A549 (cell line): ENCODE measurements at regions not wholly inside any gene's neighbourhood (a gene's known extent, or its start where the extent isn't known, plus 50 kb on each side); places are given as distances from the start of the nearest gene placed in this dataset.

Source experiments
- ATAC-seq, 2 experiments: fragments of 200-7000 bp in 1 of 2; fragments of >200 bp in 1 of 2; cut with Nextera tagmentation in 1 of 2; cut with Tn5 transposase in 1 of 2; 3 replicates each; pipeline versions ENCODE4 v1.8.0 to v1.9.1; 2018 to 2020; ENCODE audit warnings: mild to moderate bottlenecking in 1 of 2, moderate library complexity in 1 of 2
- CTCF ChIA-PET: fragments of 300-600 bp; sonication (Branson Sonifier 250); formaldehyde crosslinking; extraction: SDS; loops from one replicate; lab custom pipeline; 2021; ENCODE audit warnings: antibody characterized with exemption, inconsistent platforms; lab: Yijun Ruan, JAX
- POLR2A ChIA-PET: fragments of 350-600 bp; formaldehyde crosslinking; extraction: SDS; loops from one replicate; lab custom pipeline; 2021; ENCODE audit warnings: antibody characterized with exemption, inconsistent platforms; lab: Yijun Ruan, JAX
- DNase-seq, 2 experiments: peaks; one replicate each; pipeline versions ENCODE4 v3.0.0 to v3.0.0-alpha.2; 2011 to 2016; ENCODE audit warnings: low read depth in 1 of 2, low spot score in 1 of 2
- FAIRE-seq: peaks from 2 replicates; lab custom pipeline; 2011; peaks lifted over from hg19 to GRCh38; lab: Jason Lieb, UNC
- H3K27ac ChIP-seq, 2 experiments: fragments of >200 bp; sonication (Bioruptor Twin); formaldehyde crosslinking; 3 replicates each; pipeline ENCODE4 v1.5.1; 2016 to 2017
- H3K4me1 ChIP-seq: fragments of >200 bp; sonication (Bioruptor Twin); formaldehyde crosslinking; 3 replicates; pipeline ENCODE4 v1.6.1; 2016
- H3K4me2 ChIP-seq: fragments of >200 bp; sonication (Bioruptor Twin); formaldehyde crosslinking; 3 replicates; pipeline ENCODE4 v1.6.1; 2016
- H3K4me3 ChIP-seq: fragments of >200 bp; sonication (Bioruptor Twin); formaldehyde crosslinking; 3 replicates; pipeline ENCODE4 v1.5.1; 2016
- H3K9me3 ChIP-seq: fragments of >200 bp; sonication (Bioruptor Twin); formaldehyde crosslinking; 3 replicates; pipeline ENCODE4 v1.6.1; 2016
- ATOH8 ChIP-seq: fragments of 250-450 bp; sonication (Bioruptor Pico); IDR thresholded peaks from 2 replicates; pipeline ENCODE4 v1.5.0; 2020; ENCODE audit warnings: low read depth, mild to moderate bottlenecking, moderate library complexity
- BCL3 ChIP-seq: fragments of >200 bp; sonication (Bioruptor Twin); formaldehyde crosslinking; IDR thresholded peaks from 3 replicates; pipeline ENCODE4 v1.6.1; 2016
- BHLHE40 ChIP-seq: IDR thresholded peaks from 2 replicates; pipeline ENCODE4 v1.6.1; 2012; ENCODE audit warnings: low read depth, low read length, inconsistent platforms
- CHD2 ChIP-seq: fragments of 150-350 bp; IDR thresholded peaks from 2 replicates; pipeline ENCODE4 v1.6.1; 2014; ENCODE audit warnings: low read length; ENCODE audit not compliant: partially characterized antibody
- CTCF ChIP-seq: fragments of >200 bp; sonication (Bioruptor Twin); formaldehyde crosslinking; IDR thresholded peaks from 3 replicates; pipeline ENCODE4 v1.5.1; 2016
- EHF ChIP-seq: fragments of 250-450 bp; sonication (Bioruptor Pico); IDR thresholded peaks from 2 replicates; pipeline ENCODE4 v1.5.0; 2020; ENCODE audit warnings: mild to moderate bottlenecking
- EP300 ChIP-seq, 2 experiments: fragments of >200 bp; sonication (Bioruptor Twin); formaldehyde crosslinking; IDR thresholded peaks; 2 replicates in 1 of 2; 3 replicates in 1 of 2; pipeline ENCODE4 v1.6.1; 2016 to 2017
- ESRRA ChIP-seq: fragments of 150-350 bp; IDR thresholded peaks from 2 replicates; pipeline ENCODE4 v1.6.1; 2014; ENCODE audit warnings: mild to moderate bottlenecking, low read length, borderline replicate concordance
- FOSB ChIP-seq: fragments of 250-450 bp; sonication (Bioruptor Pico); IDR thresholded peaks from 2 replicates; pipeline ENCODE4 v1.5.0; 2020; ENCODE audit warnings: mild to moderate bottlenecking, moderate library complexity
- FOSL2 ChIP-seq, 2 experiments: fragments of 450-650 bp in 1 of 2; fragments of >200 bp in 1 of 2; sonication (Bioruptor Twin) in 1 of 2; formaldehyde crosslinking; IDR thresholded peaks; 2 replicates each; pipeline versions ENCODE4 v1.5.0 to v1.6.1; 2016 to 2020; ENCODE audit warnings: mild to moderate bottlenecking in 1 of 2, moderate library complexity in 1 of 2
- GATA3 ChIP-seq: IDR thresholded peaks from 2 replicates; pipeline ENCODE4 v1.6.1; 2012; ENCODE audit warnings: borderline replicate concordance
- HMGXB4 ChIP-seq: fragments of 250-450 bp; sonication (Bioruptor Pico); IDR thresholded peaks from 2 replicates; pipeline ENCODE4 v1.5.0; 2021; ENCODE audit warnings: mild to moderate bottlenecking, moderate library complexity, borderline replicate concordance
- HOXB13 ChIP-seq: fragments of 250-450 bp; sonication (Bioruptor Pico); IDR thresholded peaks from 2 replicates; pipeline ENCODE4 v1.5.0; 2020; ENCODE audit warnings: low read depth, mild to moderate bottlenecking, moderate library complexity
- HOXB5 ChIP-seq: fragments of 250-450 bp; sonication (Bioruptor Pico); IDR thresholded peaks from 2 replicates; pipeline ENCODE4 v1.5.0; 2020; ENCODE audit warnings: mild to moderate bottlenecking, moderate library complexity
- JUN ChIP-seq, 2 experiments: fragments of >200 bp; sonication (Bioruptor Twin); formaldehyde crosslinking; IDR thresholded peaks; 2 replicates in 1 of 2; 3 replicates in 1 of 2; pipeline ENCODE4 v1.6.1; 2016 to 2017
- KDM5A ChIP-seq: fragments of 200-600 bp; sonication (generic); IDR thresholded peaks from 2 replicates; pipeline ENCODE4 v1.6.1; 2016; ENCODE audit warnings: antibody characterized with exemption, mild to moderate bottlenecking
- MAFK ChIP-seq: fragments of 450-650 bp; IDR thresholded peaks from 2 replicates; pipeline ENCODE4 v1.6.1; 2014; ENCODE audit not compliant: partially characterized antibody
- MAX ChIP-seq: IDR thresholded peaks from 2 replicates; pipeline ENCODE4 v1.6.1; 2012
- MYC ChIP-seq: IDR thresholded peaks from 2 replicates; pipeline ENCODE4 v1.6.1; 2012; ENCODE audit warnings: mild to moderate bottlenecking, inconsistent platforms, low read length, improper control_type of control experiment, borderline replicate concordance
- NFE2L2 ChIP-seq: fragments of 150-350 bp; conservative IDR thresholded peaks from 2 replicates; pipeline ENCODE4 v1.6.1; 2014; ENCODE audit warnings: low read length
- NPAS2 ChIP-seq: fragments of 250-450 bp; sonication (Bioruptor Pico); IDR thresholded peaks from 2 replicates; pipeline ENCODE4 v1.8.0; 2022; ENCODE audit warnings: mild to moderate bottlenecking, moderate library complexity, borderline replicate concordance
- NR3C1 ChIP-seq: fragments of >200 bp; sonication (Bioruptor Twin); formaldehyde crosslinking; IDR thresholded peaks from 3 replicates; pipeline ENCODE4 v1.6.1; 2017
- PHF8 ChIP-seq: fragments of 200-600 bp; sonication (generic); IDR thresholded peaks from 2 replicates; pipeline ENCODE4 v1.6.1; 2016; ENCODE audit warnings: low read depth, mild to moderate bottlenecking, antibody characterized with exemption, moderate library complexity, borderline replicate concordance
- POLR2A ChIP-seq: IDR thresholded peaks from 2 replicates; pipeline ENCODE4 v1.6.1; 2012; ENCODE audit warnings: mild to moderate bottlenecking, low read length
- POLR2AphosphoS2 ChIP-seq: conservative IDR thresholded peaks from 2 replicates; pipeline ENCODE4 v1.6.1; 2012; ENCODE audit warnings: low read length, improper control_type of control experiment, inconsistent platforms
- RFX5 ChIP-seq: fragments of 450-650 bp; IDR thresholded peaks from 2 replicates; pipeline ENCODE4 v1.7.1; 2014; ENCODE audit warnings: antibody characterized with exemption, mild to moderate bottlenecking, moderate library complexity
- SMC3 ChIP-seq: fragments of >200 bp; sonication (Bioruptor Twin); formaldehyde crosslinking; IDR thresholded peaks from 3 replicates; pipeline ENCODE4 v1.6.1; 2018; ENCODE audit warnings: inconsistent platforms
- SREBF2 ChIP-seq: fragments of 450-650 bp; IDR thresholded peaks from 2 replicates; pipeline ENCODE4 v1.6.1; 2014; ENCODE audit warnings: mild to moderate bottlenecking, moderate library complexity
- TFCP2L1 ChIP-seq: fragments of 250-450 bp; sonication (Bioruptor Pico); IDR thresholded peaks from 2 replicates; pipeline ENCODE4 v1.5.0; 2021; ENCODE audit warnings: mild to moderate bottlenecking
- USF2 ChIP-seq: fragments of 450-650 bp; IDR thresholded peaks from 2 replicates; pipeline ENCODE4 v1.6.1; 2014; ENCODE audit warnings: antibody characterized with exemption
- ZFP36 ChIP-seq: fragments of 450-650 bp; IDR thresholded peaks from 2 replicates; pipeline ENCODE4 v1.6.1; 2014; ENCODE audit warnings: borderline replicate concordance; ENCODE audit not compliant: partially characterized antibody
- ZSCAN20 ChIP-seq: fragments of 250-450 bp; sonication (Bioruptor Pico); IDR thresholded peaks from 2 replicates; pipeline ENCODE4 v1.8.0; 2022; ENCODE audit warnings: mild to moderate bottlenecking, moderate library complexity
- WGBS: methylation state at CpG from one replicate; pipeline ENCODE4 v1.1.6; 2017; ENCODE audit errors: missing lambda C conversion rate; 5-methylcytosine and 5-hydroxymethylcytosine counted together

- ChIA-PET POLR2A (no interaction called here), CTCF (interaction anchor here (0.6 kb wide), 1 partner anchor 1039 kb away, joined by 3 read pairs; no protein-coding TSS in a partner anchor)
- no peak for DNase-seq
- 0% methylated on average over 2 of the region's 2 CpGs for WGBS
- no peak overlapping the region for H3K4me3 ChIP-seq
- TF ChIP-seq NPAS2: no peak
- TF ChIP-seq FOSL2 (IDR thresholded peaks at IDR 0.05): no peak
- no peak for TF ChIP-seq FOSL2 (CRISPR knock-in tag; IDR thresholded peaks at IDR 0.05)
- TF ChIP-seq CHD2: no peak
- TF ChIP-seq PHF8: no peak
- TF ChIP-seq MAX: no peak
- TF ChIP-seq FOSB: no peak
- no peak for TF ChIP-seq ESRRA
- TF ChIP-seq JUN (IDR thresholded peaks at IDR 0.05): no peak
- no peak for TF ChIP-seq MAFK
- no peak for TF ChIP-seq GATA3
- no peak for TF ChIP-seq HMGXB4 (CRISPR knock-in tag)
- no peak for TF ChIP-seq EP300 (IDR thresholded peaks at IDR 0.05)
- no peak for TF ChIP-seq HOXB13 (CRISPR knock-in tag)
- no peak for TF ChIP-seq RFX5
- no peak for TF ChIP-seq NR3C1
- TF ChIP-seq TFCP2L1 (CRISPR knock-in tag): no peak
- no peak for TF ChIP-seq BHLHE40
- TF ChIP-seq POLR2AphosphoS2: no peak
- ATAC-seq: no peak
- no peaks in the 10 kb centered on the region for H3K9me3 ChIP-seq
- no peak overlapping the region for H3K27ac ChIP-seq
- H3K4me2 ChIP-seq: no peak overlapping the region
- no peak for FAIRE-seq
- H3K4me1 ChIP-seq: no peaks in the 10 kb centered on the region
These were observed 83.7 kb upstream of the L3MBTL4 start for GRCh38 chr18:6498289-6498856.

- DNase-seq (no peak), FAIRE-seq (no peak), ATAC-seq (no peak)
- Histone ChIP-seq H3K4me2 (no peak overlapping the region), H3K4me1 (no peaks in the 10 kb centered on the region), H3K4me3 (no peak overlapping the region), H3K27ac (no peak overlapping the region), H3K9me3 (no peaks in the 10 kb centered on the region)
- 22% methylated on average over 5 of the region's 5 CpGs for WGBS
- ChIA-PET CTCF (no interaction called here), POLR2A (no interaction called here)
- TF ChIP-seq POLR2A (no peak), SREBF2 (no peak), CTCF (no peak), CHD2 (no peak), HOXB5 (CRISPR knock-in tag) (no peak), SMC3 (no peak), ZSCAN20 (CRISPR knock-in tag) (no peak), ZFP36 (no peak), EHF (CRISPR knock-in tag) (no peak), RFX5 (no peak), BCL3 (no peak), MAFK (no peak), MYC (no peak), FOSB (no peak), ATOH8 (CRISPR knock-in tag) (no peak), POLR2AphosphoS2 (no peak), USF2 (no peak), KDM5A (no peak), NFE2L2 (no peak)
These were observed 90.1 kb upstream of the L3MBTL4 start for GRCh38 chr18:6504605-6505497.
